RWPE1 (cell line): ENCODE measurements at regions not wholly inside any gene's neighbourhood (a gene's known extent, or its start where the extent isn't known, plus 50 kb on each side); places are given as distances from the start of the nearest gene placed in this dataset.

Experiments
- CTCF ChIA-PET: fragments of 350-600 bp; sonication (Branson Sonifier 250); formaldehyde crosslinking; extraction: SDS; loops from one replicate; lab custom pipeline; 2021; lab: Yijun Ruan, JAX
- POLR2A ChIA-PET: fragments of 400-600 bp; formaldehyde crosslinking; extraction: SDS; loops from one replicate; lab custom pipeline; 2020; ENCODE audit warnings: antibody characterized with exemption; ENCODE audit not compliant: low non-redundant PET; lab: Yijun Ruan, JAX
- DNase-seq: peaks from one replicate; pipeline ENCODE4 v3.0.0; 2012; ENCODE audit warnings: low spot score
- H3K27ac ChIP-seq: fragments of 450-650 bp; 2 replicates; pipeline ENCODE4 v1.5.1; 2017
- TF ChIP-seq, protein P1 (sequence below): fragments of 450-650 bp; conservative IDR thresholded peaks from 2 replicates; pipeline ENCODE4 v1.5.1; 2017; ENCODE audit warnings: low read depth, mild to moderate bottlenecking

DNA sequence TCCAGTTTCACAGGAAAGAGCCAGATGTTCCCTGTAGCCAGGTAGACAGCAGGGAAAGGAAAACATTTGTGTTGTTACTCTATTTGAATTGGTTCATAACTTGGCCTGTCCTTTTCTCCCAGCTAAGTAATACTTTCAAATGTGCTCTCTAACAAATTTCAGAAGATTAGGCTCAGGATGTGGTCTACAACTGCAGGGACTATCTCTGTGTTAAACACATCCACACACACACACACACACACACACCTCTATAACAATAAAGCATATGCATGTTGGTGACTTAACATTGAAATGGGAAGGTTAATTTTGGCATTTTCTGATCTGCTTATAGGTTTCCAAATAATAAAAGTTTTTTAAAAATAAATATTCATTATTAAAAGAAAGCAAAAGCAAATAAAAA, 316.0 kb upstream of the ARGLU1 start:
- CTCF ChIA-PET: no interaction called here
- DNase-seq: no peak
- no peak overlapping the region for H3K27ac ChIP-seq
- POLR2A ChIA-PET: no interaction called here
- TF ChIP-seq, protein P1, sequence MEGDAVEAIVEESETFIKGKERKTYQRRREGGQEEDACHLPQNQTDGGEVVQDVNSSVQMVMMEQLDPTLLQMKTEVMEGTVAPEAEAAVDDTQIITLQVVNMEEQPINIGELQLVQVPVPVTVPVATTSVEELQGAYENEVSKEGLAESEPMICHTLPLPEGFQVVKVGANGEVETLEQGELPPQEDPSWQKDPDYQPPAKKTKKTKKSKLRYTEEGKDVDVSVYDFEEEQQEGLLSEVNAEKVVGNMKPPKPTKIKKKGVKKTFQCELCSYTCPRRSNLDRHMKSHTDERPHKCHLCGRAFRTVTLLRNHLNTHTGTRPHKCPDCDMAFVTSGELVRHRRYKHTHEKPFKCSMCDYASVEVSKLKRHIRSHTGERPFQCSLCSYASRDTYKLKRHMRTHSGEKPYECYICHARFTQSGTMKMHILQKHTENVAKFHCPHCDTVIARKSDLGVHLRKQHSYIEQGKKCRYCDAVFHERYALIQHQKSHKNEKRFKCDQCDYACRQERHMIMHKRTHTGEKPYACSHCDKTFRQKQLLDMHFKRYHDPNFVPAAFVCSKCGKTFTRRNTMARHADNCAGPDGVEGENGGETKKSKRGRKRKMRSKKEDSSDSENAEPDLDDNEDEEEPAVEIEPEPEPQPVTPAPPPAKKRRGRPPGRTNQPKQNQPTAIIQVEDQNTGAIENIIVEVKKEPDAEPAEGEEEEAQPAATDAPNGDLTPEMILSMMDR: no peak

DNA sequence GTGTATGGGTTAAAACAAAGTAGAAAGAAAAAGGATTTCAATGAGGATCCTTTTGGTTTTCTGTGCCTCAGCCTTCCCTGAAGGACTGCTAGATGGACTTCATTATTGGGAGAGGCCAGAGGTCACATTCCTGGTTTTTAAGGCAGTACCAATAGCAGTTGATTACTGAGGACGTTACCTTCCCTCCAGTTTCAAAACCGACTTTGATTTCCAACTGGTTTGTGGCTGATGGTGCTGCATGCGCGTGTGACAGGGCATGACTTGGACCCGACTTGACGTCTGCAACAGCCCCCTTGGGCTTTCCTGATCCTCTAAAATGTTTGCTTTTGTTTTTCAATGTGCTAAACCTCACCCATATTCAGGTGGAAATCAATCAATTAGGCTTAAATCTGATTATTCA, 314.3 kb upstream of the ARGLU1 start:
- ChIA-PET POLR2A (no interaction called here), CTCF (no interaction called here)
- H3K27ac ChIP-seq: no peak overlapping the region
- DNase-seq: no peak
- TF ChIP-seq, protein P1: no peak

DNA sequence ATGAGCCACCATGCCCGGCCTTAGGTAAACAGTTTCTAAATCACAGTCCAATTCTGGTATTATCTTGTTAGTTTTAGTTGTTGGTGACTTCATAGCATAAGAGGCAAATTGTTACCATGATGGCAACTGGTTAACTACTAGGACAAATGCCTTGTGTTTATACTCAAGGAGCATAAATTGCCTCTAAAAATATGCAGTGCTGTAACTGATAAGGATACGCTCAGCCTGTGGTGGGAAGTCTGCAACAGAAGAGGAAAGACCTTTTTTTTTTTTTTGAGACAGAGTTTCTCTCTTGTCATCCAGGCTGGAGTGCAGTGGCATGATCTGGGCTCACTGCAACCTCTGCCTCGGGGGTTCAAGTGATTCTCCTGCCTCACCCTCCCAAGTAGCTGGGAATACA, 311.9 kb upstream of the ARGLU1 start:
- no peak for DNase-seq
- TF ChIP-seq, protein P1: no peak
- ChIA-PET CTCF (no interaction called here), POLR2A (no interaction called here)
- H3K27ac ChIP-seq: no peak overlapping the region

DNA sequence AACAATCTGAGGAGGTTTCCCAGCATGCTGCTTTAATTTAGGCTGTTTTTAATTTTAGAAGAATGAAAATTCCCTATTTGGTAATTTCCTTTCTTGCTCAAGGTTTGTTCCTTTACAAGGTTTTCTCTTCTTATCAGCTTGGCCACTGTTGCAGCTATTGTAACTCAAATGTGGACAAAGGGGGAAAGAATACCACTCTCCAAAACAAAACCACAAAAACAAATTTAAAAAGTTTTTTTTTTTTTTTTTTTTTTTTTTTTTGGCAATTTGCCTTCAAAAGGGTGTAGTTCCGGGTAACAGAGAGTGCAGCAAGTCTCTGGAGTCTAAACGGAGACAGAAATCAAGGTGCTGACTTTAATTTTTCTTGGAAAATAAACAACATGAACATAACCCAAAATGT, 306.4 kb upstream of the ARGLU1 start:
- CTCF ChIA-PET: no interaction called here
- TF ChIP-seq, protein P1: no peak
- no peak overlapping the region for H3K27ac ChIP-seq
- POLR2A ChIA-PET: no interaction called here
- DNase-seq: no peak

DNA sequence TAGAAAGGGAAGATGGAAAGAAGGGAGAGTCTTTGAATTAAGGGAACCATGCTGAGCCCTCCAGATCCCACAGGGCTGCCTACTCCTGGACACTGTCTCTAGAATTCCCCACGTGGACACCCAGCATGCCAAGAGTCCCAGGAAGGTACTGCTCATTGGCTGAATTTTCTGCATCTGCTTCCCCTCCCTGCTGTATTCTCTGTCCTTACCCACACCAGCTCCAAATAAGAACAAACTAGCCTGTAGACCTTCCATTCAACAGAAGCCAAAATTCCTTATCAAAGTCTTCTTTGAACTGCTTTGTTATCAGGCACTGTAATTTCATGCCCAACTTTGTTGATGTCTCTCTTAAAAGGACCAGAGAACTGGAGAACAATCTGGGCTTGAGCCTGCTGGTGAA, 305.9 kb upstream of the ARGLU1 start:
- ChIA-PET POLR2A (no interaction called here), CTCF (no interaction called here)
- TF ChIP-seq, protein P1: no peak
- H3K27ac ChIP-seq: no peak overlapping the region
- DNase-seq: no peak

DNA sequence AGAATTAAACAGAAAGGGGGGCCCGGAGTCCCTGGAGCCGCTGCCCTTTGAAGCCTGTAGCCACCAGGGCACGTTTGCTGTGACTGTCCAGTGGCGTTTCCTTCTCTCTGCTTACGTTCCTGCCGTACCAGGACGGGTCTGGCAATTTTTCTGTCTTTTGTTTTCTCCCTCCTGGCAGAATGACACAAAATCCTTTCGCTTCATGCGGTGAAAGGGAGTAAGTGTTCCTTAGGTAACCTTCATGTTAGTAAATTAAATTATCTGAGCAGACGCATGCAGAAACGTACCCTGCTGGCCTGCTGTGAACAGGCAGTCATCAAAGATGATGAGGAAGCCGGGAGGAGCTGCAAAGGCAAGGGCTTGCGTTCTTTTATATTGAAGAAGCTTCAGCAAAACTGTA, 299.3 kb upstream of the ARGLU1 start:
- ChIA-PET POLR2A (no interaction called here), CTCF (interaction anchor here (0.6 kb wide), 1 partner anchor 1902 kb away, joined by 3 read pairs; no protein-coding TSS in a partner anchor)
- no peak for DNase-seq
- TF ChIP-seq, protein P1: no peak
- H3K27ac ChIP-seq: no peak overlapping the region
